ENCODE measurements at regions not wholly inside any gene's neighbourhood (a gene's known extent, or its start where the extent isn't known, plus 50 kb on each side); places are given as distances from the start of the nearest gene placed in this dataset.

GRCh38 chr2:116491292-116491691 is 1323.2 kb upstream of the DDX18 start:
- TF ChIP-seq EZH2 (IDR thresholded peaks at IDR 0.05) (no peak), POLR2AphosphoS5 (IDR thresholded peaks at IDR 0.05; ENCODE audit: borderline replicate concordance, low read depth, low read length) (no peak), FOXP2 (optimal IDR thresholded peaks at IDR 0.05; ENCODE audit: control extremely low read depth, extremely low read length, insufficient read depth) (no peak)

All from SK-N-MC (cell line).